ENCODE measurements at regions not wholly inside any gene's neighbourhood (a gene's known extent, or its start where the extent isn't known, plus 50 kb on each side); places are given as distances from the start of the nearest gene placed in this dataset.

DNA sequence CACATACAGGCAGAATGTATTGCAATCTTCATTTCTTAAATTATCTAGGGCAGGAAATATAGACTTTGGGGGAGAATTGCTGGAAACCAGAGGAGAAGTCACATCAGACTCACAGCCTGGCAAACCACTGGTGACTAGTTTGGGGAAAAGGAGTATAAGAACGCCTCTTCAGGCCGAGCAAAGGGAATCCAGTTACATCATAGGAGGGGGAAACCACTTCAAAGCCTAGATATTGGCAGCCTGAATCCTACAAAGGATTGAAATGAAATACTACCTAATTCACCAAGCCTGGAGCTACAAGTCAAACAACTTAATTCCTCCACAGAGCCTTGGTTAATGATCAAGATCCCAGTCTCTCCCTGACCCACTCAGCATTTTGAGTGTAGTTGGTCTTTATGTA, 121.7 kb downstream of the SLC30A10 start:
- TF ChIP-seq POLR2A (IDR thresholded peaks at IDR 0.05; ENCODE audit: low read depth) (no peak), EP300 (IDR thresholded peaks at IDR 0.05) (no peak), POLR2AphosphoS5 (IDR thresholded peaks at IDR 0.05) (no peak)
- TF ChIP-seq, protein P1, sequence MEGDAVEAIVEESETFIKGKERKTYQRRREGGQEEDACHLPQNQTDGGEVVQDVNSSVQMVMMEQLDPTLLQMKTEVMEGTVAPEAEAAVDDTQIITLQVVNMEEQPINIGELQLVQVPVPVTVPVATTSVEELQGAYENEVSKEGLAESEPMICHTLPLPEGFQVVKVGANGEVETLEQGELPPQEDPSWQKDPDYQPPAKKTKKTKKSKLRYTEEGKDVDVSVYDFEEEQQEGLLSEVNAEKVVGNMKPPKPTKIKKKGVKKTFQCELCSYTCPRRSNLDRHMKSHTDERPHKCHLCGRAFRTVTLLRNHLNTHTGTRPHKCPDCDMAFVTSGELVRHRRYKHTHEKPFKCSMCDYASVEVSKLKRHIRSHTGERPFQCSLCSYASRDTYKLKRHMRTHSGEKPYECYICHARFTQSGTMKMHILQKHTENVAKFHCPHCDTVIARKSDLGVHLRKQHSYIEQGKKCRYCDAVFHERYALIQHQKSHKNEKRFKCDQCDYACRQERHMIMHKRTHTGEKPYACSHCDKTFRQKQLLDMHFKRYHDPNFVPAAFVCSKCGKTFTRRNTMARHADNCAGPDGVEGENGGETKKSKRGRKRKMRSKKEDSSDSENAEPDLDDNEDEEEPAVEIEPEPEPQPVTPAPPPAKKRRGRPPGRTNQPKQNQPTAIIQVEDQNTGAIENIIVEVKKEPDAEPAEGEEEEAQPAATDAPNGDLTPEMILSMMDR (IDR thresholded peaks at IDR 0.05), result no peak
- H3K36me3 ChIP-seq, result no peaks in the 10 kb centered on the region
- WGBS, result 94% methylated on average over 2 of the region's 2 CpGs
- H3K27ac ChIP-seq (replicated peaks in 1 of 4), result no peak overlapping the region
- no peak for DNase-seq (ENCODE audit: extremely low spot score)
- no peak overlapping the region for H3K4me3 ChIP-seq
- H3K27me3 ChIP-seq, result peaks cover 0 to 8% (median 0%) of the 10 kb centered on the region in 4 donors
- no peaks in the 10 kb centered on the region for H3K4me1 ChIP-seq
- intact Hi-C loops (cut with DNase I), result no loop called here
- no peaks in the 10 kb centered on the region for H3K9me3 ChIP-seq

DNA sequence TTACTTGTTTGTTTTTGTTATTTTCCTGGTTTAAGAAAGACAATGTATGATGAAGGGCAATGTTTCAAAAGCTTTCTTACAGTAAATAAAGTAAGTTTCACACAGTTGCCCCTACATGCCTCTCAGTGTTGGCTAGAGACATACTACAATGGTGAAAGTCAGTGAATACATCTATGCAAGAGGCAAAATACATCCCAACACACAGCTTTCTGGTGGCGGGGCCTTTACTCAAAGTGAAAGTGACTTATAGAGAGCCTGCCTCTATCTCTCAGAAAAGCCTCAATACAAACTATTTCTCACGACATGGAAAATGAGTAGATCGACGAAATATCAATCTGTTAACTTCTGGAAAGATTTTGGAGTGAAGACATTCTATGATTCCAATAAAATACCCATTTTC, 122.3 kb downstream of the SLC30A10 start:
- no peak overlapping the region for H3K4me3 ChIP-seq
- intact Hi-C loops (cut with DNase I), result no loop called here
- no peaks in the 10 kb centered on the region for H3K4me1 ChIP-seq
- H3K27me3 ChIP-seq, result peaks cover 0 to 8% (median 0%) of the 10 kb centered on the region in 4 donors
- no peaks in the 10 kb centered on the region for H3K36me3 ChIP-seq
- 96% methylated on average over 4 of the region's 4 CpGs for WGBS
- no peak for DNase-seq (ENCODE audit: extremely low spot score)
- no peak for TF ChIP-seq POLR2A (IDR thresholded peaks at IDR 0.05; ENCODE audit: low read depth)
- TF ChIP-seq EP300 (IDR thresholded peaks at IDR 0.05), result no peak
- TF ChIP-seq, protein P1 (IDR thresholded peaks at IDR 0.05), result no peak
- H3K9me3 ChIP-seq, result no peaks in the 10 kb centered on the region
- H3K27ac ChIP-seq (replicated peaks in 1 of 4), result no peak overlapping the region

DNA sequence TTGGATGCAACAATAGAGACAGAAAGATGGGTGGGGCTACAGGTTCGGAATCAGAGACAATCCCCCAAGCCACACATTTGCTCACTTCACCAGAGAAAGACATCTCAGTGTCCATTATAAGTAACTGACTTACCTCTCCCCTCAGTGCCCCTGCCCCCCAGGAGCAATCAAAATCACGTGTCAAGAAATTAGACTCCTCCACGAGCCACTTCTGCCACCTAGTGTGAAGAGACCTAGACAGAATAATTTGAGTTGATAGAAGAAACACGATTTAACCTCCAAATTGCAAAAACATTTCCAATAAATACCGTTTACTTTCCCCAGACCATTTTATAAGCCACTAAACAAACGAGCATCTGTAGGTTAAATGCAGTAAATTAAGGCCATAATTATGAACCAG, 123.2 kb downstream of the SLC30A10 start:
- no peaks in the 10 kb centered on the region for H3K36me3 ChIP-seq
- peak; percentile 55 for DNase-seq (ENCODE audit: extremely low spot score)
- H3K4me1 ChIP-seq, result no peaks in the 10 kb centered on the region
- WGBS, result 70% methylated on average over 6 of the region's 6 CpGs
- intact Hi-C loops (cut with DNase I), result no loop called here
- H3K27ac ChIP-seq (replicated peaks in 1 of 4), result no peak overlapping the region
- no peak overlapping the region for H3K4me3 ChIP-seq
- TF ChIP-seq POLR2A (IDR thresholded peaks at IDR 0.05; ENCODE audit: low read depth) (no peak), POLR2AphosphoS5 (IDR thresholded peaks at IDR 0.05) (no peak), EP300 (IDR thresholded peaks at IDR 0.05) (no peak)
- TF ChIP-seq, protein P1 (IDR thresholded peaks at IDR 0.05), result no peak
- no peaks in the 10 kb centered on the region for H3K9me3 ChIP-seq
- peaks cover 0 to 8% (median 0%) of the 10 kb centered on the region in 4 donors for H3K27me3 ChIP-seq

DNA sequence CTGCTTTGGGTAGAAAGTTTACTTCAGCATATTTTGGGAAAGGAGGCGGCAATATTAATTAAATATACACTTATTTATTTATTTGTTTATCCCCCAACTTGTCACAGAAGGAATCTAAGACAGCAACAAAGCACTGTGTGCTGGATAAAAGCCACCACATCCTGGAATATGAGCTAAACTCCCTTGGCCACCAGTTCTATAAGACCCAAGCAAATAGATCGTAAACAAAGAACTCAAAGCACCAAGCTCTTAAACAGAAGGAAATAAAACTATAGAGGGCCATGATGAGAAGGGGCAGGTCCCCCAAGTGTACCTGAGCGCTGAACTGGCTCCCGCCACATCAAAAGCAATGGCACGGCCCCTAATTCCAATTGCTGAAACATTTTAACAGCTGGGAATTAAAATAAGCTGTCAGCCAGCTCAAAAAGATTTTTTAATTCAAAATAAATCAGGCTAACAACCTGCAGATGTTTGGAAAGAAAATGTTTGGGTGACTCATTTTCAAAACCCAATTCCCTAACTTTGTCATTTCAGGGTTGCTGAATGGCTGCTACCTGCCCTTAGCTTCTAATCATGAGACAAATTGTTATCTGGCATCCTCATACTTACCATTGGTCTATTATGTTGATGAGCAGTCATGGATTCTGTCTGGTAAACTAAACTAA, 127.1 kb downstream of the SLC30A10 start:
- Histone ChIP-seq H3K4me3 (no peak overlapping the region), H3K27ac (replicated peaks in 1 of 4) (no peak overlapping the region), H3K27me3 (no peaks in the 10 kb centered on the region), H3K36me3 (no peaks in the 10 kb centered on the region), H3K4me1 (no peaks in the 10 kb centered on the region), H3K9me3 (no peaks in the 10 kb centered on the region)
- no peak for TF ChIP-seq EP300 (IDR thresholded peaks at IDR 0.05)
- no peak for TF ChIP-seq POLR2A (IDR thresholded peaks at IDR 0.05; ENCODE audit: low read depth)
- WGBS, result 81% methylated on average over 5 of the region's 5 CpGs
- no peak for DNase-seq (ENCODE audit: extremely low spot score)
- intact Hi-C loops (cut with DNase I), result no loop called here

DNA sequence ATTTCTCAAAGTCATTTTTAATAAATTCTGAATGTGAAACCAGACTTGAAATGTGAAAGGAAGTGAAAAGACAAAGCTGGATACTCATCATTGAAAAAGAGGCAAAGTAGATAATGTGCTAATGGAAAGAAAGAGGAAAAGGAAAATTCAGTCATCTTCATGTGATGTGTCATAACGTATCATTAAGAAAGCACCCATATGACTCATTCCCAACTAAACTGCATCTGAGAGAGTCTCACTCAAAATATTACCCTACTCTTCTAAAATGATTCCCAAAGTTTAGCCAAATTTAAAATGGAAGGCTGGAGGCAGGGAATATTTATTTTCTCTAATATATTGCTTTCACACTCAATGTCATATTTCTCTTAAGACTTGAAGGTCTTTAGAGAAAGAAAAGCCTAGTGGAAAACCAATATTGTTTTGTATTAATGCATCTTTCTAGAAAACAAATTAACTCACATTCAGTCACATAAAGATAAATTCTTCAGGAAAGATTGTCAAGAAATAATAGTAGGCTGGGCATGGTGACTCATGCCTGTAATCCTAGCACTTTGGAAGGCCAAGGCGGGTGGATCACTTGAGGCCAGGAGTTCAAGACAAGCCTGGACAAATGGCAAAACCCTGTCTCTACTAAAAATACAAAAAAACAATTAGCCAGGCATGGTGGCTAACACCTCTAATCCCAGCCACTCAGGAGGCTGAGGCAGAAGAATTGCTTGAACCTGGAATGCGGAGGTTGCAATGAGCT, 129.9 kb downstream of the SLC30A10 start:
- intact Hi-C loops (cut with DNase I), result no loop called here
- 75% methylated on average over 3 of the region's 3 CpGs for WGBS
- Histone ChIP-seq H3K4me3 (no peak overlapping the region), H3K4me1 (no peaks in the 10 kb centered on the region), H3K36me3 (no peaks in the 10 kb centered on the region), H3K27me3 (no peaks in the 10 kb centered on the region), H3K9me3 (no peaks in the 10 kb centered on the region), H3K27ac (replicated peaks in 1 of 4) (peak overlapping the region in 1 of 4 donors; percentile 9)
- DNase-seq (ENCODE audit: extremely low spot score), result no peak
- TF ChIP-seq EP300 (IDR thresholded peaks at IDR 0.05), result no peak
- no peak for TF ChIP-seq POLR2AphosphoS5 (IDR thresholded peaks at IDR 0.05)
- TF ChIP-seq, protein P1 (IDR thresholded peaks at IDR 0.05), result no peak
- TF ChIP-seq POLR2A (IDR thresholded peaks at IDR 0.05; ENCODE audit: low read depth), result no peak

Measured in esophagus muscularis mucosa (tissue), 4 donors.